HepG2 (cell line): ENCODE measurements at regions not wholly inside any gene's neighbourhood (a gene's known extent, or its start where the extent isn't known, plus 50 kb on each side); places are given as distances from the start of the nearest gene placed in this dataset.

Source experiments
- HDAC1 ChIP-seq: sonication (generic); formaldehyde crosslinking; IDR thresholded peaks from 2 replicates; pipeline ENCODE4 v1.5.1; 2020; ENCODE audit warnings: mild to moderate bottlenecking, missing genetic modification reagents
- RBFOX2 ChIP-seq: fragments of 200-400 bp; formaldehyde crosslinking; IDR thresholded peaks from 2 replicates; pipeline ENCODE4 v1.6.1; 2017; ENCODE audit warnings: low read depth, mild to moderate bottlenecking, low read length
- SATB2 ChIP-seq: sonication (generic); formaldehyde crosslinking; IDR thresholded peaks from 2 replicates; pipeline ENCODE4 v1.5.0; 2020; ENCODE audit warnings: missing genetic modification reagents
- ZNF235 ChIP-seq: sonication (generic); formaldehyde crosslinking; IDR thresholded peaks from 2 replicates; pipeline ENCODE4 v1.8.1; 2023; ENCODE audit warnings: mild to moderate bottlenecking, missing genetic modification reagents, borderline replicate concordance
- ZNF350 ChIP-seq: sonication (generic); formaldehyde crosslinking; IDR thresholded peaks from 2 replicates; pipeline ENCODE4 v1.4.0; 2020; ENCODE audit warnings: mild to moderate bottlenecking, low read depth, missing genetic modification reagents, borderline replicate concordance
- ZNF407 ChIP-seq: sonication (generic); formaldehyde crosslinking; IDR thresholded peaks from one replicate; pipeline ENCODE4 v1.5.1; 2020; ENCODE audit warnings: mild to moderate bottlenecking, missing genetic modification reagents; ENCODE audit errors: not compliant biosample characterization
- TF ChIP-seq, protein P1 (sequence below): IDR thresholded peaks from 2 replicates; pipeline ENCODE4 v1.6.1; 2016; ENCODE audit warnings: missing genetic modification reagents, missing compliant biosample characterization

DNA sequence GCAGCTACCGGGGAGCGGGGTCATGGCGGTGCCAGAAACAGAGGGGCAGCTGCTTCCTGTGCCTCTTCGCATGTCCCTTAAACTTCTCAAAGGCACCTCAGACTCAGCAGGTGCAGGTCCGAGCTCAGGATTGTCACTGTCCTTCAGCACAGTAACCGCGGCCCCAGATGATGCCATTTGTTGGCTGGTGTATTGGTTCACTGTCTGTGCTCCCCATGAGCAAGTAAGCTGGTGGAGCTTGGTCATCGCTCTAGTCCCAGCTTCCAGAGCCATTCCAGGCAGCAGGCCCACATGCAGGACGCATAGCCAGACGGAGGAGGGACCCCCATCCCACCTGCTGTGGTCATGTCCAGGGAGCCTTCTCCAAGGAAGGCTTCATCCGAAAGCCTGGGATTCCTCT lies 154.0 kb upstream of the AJAP1 start (continued):
- TF ChIP-seq ZNF407 (CRISPR knock-in tag) (no peak), RBFOX2 (no peak), HDAC1 (CRISPR knock-in tag) (no peak), ZNF350 (no peak), SATB2 (CRISPR knock-in tag) (no peak), ZNF235 (no peak)
- TF ChIP-seq, protein P1, sequence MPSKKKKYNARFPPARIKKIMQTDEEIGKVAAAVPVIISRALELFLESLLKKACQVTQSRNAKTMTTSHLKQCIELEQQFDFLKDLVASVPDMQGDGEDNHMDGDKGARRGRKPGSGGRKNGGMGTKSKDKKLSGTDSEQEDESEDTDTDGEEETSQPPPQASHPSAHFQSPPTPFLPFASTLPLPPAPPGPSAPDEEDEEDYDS (CRISPR knock-in tag), result no peak
